ENCODE measurements at regions not wholly inside any gene's neighbourhood (a gene's known extent, or its start where the extent isn't known, plus 50 kb on each side); places are given as distances from the start of the nearest gene placed in this dataset.

DNA sequence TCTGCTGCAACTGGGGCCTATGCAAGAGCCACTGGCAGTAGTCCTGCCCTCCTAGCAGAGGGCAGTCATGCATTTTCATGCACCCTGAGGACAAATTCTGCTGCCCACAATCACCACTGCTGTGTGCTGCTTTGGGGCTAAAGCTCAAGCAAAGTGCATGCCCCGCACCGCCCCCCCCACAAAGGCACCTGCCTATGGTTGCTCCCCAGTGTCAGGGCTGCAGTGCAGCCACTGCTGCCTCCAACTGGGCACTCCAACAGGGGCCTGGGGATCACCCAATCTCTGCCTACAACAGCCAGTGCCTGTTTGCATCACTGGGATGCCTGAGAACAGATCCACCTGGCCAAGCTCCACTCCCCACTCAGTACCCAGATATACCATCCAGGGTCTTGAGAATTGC is 417.0 kb downstream of the HTR7 start:
- Histone ChIP-seq H3K4me1 (no peaks in the 10 kb centered on the region), H3K9me3 (peaks cover 0 to 7% of the 10 kb centered on the region in 2 donors), H3K36me3 (no peaks in the 10 kb centered on the region), H3K27me3 (no peaks in the 10 kb centered on the region), H3K27ac (no peak overlapping the region), H3K4me3 (no peak overlapping the region)
- TF ChIP-seq, protein P1, sequence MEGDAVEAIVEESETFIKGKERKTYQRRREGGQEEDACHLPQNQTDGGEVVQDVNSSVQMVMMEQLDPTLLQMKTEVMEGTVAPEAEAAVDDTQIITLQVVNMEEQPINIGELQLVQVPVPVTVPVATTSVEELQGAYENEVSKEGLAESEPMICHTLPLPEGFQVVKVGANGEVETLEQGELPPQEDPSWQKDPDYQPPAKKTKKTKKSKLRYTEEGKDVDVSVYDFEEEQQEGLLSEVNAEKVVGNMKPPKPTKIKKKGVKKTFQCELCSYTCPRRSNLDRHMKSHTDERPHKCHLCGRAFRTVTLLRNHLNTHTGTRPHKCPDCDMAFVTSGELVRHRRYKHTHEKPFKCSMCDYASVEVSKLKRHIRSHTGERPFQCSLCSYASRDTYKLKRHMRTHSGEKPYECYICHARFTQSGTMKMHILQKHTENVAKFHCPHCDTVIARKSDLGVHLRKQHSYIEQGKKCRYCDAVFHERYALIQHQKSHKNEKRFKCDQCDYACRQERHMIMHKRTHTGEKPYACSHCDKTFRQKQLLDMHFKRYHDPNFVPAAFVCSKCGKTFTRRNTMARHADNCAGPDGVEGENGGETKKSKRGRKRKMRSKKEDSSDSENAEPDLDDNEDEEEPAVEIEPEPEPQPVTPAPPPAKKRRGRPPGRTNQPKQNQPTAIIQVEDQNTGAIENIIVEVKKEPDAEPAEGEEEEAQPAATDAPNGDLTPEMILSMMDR (IDR thresholded peaks at IDR 0.05), result no peak
- no peak for TF ChIP-seq POLR2A (IDR thresholded peaks at IDR 0.05)
- no peak for DNase-seq
- intact Hi-C loops (cut with DNase I; ENCODE audit: low total_unique reads), result no loop called here

GRCh38 chr10:90443342-90443741 is 414.5 kb downstream of the HTR7 start:
- H3K27me3 ChIP-seq, result no peaks in the 10 kb centered on the region
- no peak overlapping the region for H3K27ac ChIP-seq
- peaks cover 0 to 7% of the 10 kb centered on the region in 2 donors for H3K9me3 ChIP-seq
- no peak for DNase-seq
- intact Hi-C loops (cut with DNase I; ENCODE audit: low total_unique reads), result no loop called here
- no peak overlapping the region for H3K4me3 ChIP-seq
- TF ChIP-seq POLR2A (IDR thresholded peaks at IDR 0.05), result no peak
- TF ChIP-seq, protein P1 (IDR thresholded peaks at IDR 0.05), result no peak
- no peaks in the 10 kb centered on the region for H3K4me1 ChIP-seq
- no peaks in the 10 kb centered on the region for H3K36me3 ChIP-seq

- TF ChIP-seq, protein P1 (IDR thresholded peaks at IDR 0.05), result no peak
- TF ChIP-seq POLR2A (IDR thresholded peaks at IDR 0.05), result no peak
- no peaks in the 10 kb centered on the region for H3K27me3 ChIP-seq
- H3K27ac ChIP-seq, result no peak overlapping the region
- H3K4me1 ChIP-seq, result no peaks in the 10 kb centered on the region
- no peak overlapping the region for H3K4me3 ChIP-seq
- DNase-seq, result no peak
- no peaks in the 10 kb centered on the region for H3K36me3 ChIP-seq
- intact Hi-C loops (cut with DNase I; ENCODE audit: low total_unique reads), result no loop called here
- H3K9me3 ChIP-seq, result peaks cover 0 to under 1% of the 10 kb centered on the region in 2 donors
Observed at GRCh38 chr10:90447831-90448230, 410.0 kb downstream of the HTR7 start.

DNA sequence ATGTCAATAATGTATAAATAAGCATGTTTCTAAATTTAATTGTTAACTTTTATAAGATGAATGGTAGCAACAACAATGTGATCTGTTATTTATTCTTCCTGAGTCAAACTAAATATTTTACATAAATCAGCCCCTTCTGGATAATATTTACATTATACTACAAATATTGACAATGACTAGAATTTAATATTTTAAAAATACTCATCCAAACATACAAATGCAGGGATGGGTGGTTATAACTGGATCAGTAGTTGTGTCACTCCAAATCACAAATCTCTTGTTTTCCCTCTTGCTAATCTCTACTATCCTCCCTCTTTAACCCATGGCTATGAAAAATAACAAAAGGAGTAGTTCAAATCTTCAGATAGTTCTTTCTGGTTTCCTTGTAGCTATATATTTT is 407.0 kb downstream of the HTR7 start:
- DNase-seq, result no peak
- Histone ChIP-seq H3K4me3 (no peak overlapping the region), H3K27me3 (no peaks in the 10 kb centered on the region), H3K27ac (no peak overlapping the region), H3K36me3 (no peaks in the 10 kb centered on the region), H3K9me3 (no peaks in the 10 kb centered on the region), H3K4me1 (no peaks in the 10 kb centered on the region)
- intact Hi-C loops (cut with DNase I; ENCODE audit: low total_unique reads), result no loop called here
- TF ChIP-seq POLR2A (IDR thresholded peaks at IDR 0.05), result no peak
- TF ChIP-seq, protein P1 (IDR thresholded peaks at IDR 0.05), result no peak

DNA sequence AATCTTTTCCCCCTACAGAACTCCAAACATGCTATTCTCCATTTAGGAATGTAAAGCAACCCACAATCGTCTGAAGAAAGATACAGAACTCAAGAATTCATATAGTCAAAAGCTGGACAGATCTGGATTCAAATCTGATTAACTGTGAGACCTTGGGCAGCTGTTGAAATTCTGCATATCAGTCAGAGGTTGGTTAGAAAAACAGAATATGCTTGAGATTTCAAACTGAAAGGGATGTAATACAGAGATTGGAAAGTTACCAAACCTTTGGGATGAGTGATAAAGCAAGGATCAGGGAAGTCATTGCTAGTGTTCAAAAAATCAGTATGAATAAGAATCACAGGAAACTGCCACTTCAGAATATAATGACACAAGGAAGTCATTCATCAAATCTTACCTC is 406.6 kb downstream of the HTR7 start:
- no peaks in the 10 kb centered on the region for H3K27me3 ChIP-seq
- no peaks in the 10 kb centered on the region for H3K9me3 ChIP-seq
- no peak for DNase-seq
- H3K36me3 ChIP-seq, result no peaks in the 10 kb centered on the region
- intact Hi-C loops (cut with DNase I; ENCODE audit: low total_unique reads), result no loop called here
- H3K27ac ChIP-seq, result no peak overlapping the region
- no peaks in the 10 kb centered on the region for H3K4me1 ChIP-seq
- no peak for TF ChIP-seq POLR2A (IDR thresholded peaks at IDR 0.05)
- TF ChIP-seq, protein P1 (IDR thresholded peaks at IDR 0.05), result no peak
- no peak overlapping the region for H3K4me3 ChIP-seq
